ENCODE measurements at regions not wholly inside any gene's neighbourhood (a gene's known extent, or its start where the extent isn't known, plus 50 kb on each side); places are given as distances from the start of the nearest gene placed in this dataset.

DNA sequence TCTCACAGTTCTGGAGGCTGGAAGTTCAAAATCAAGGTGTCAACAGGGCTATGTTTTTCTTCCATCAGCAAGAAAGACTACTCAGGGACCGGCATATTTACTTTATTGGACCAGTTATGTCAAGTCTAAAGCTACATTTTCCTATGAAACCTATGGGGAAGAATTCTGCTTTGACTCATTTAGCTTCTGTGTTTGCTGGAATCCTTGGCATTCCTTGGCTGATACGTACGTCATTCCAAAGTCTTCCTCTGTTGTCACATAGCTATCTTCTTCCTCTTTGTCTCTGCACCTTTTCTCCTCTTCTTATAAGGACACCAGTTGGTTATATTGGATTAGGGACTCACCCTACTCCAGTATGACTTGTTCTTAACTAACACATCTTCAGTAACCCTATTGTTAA is 137.4 kb upstream of the FBXO11 start:
- no peak for TF ChIP-seq EP300 (IDR thresholded peaks at IDR 0.05; ENCODE audit: low read depth)
- TF ChIP-seq POLR2AphosphoS5 (IDR thresholded peaks at IDR 0.05): no peak
- TF ChIP-seq, protein P1, sequence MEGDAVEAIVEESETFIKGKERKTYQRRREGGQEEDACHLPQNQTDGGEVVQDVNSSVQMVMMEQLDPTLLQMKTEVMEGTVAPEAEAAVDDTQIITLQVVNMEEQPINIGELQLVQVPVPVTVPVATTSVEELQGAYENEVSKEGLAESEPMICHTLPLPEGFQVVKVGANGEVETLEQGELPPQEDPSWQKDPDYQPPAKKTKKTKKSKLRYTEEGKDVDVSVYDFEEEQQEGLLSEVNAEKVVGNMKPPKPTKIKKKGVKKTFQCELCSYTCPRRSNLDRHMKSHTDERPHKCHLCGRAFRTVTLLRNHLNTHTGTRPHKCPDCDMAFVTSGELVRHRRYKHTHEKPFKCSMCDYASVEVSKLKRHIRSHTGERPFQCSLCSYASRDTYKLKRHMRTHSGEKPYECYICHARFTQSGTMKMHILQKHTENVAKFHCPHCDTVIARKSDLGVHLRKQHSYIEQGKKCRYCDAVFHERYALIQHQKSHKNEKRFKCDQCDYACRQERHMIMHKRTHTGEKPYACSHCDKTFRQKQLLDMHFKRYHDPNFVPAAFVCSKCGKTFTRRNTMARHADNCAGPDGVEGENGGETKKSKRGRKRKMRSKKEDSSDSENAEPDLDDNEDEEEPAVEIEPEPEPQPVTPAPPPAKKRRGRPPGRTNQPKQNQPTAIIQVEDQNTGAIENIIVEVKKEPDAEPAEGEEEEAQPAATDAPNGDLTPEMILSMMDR (IDR thresholded peaks at IDR 0.05): no peak
